GM18858 (cell line): ENCODE measurements at regions not wholly inside any gene's neighbourhood (a gene's known extent, or its start where the extent isn't known, plus 50 kb on each side); places are given as distances from the start of the nearest gene placed in this dataset.
"Not testable (repeated sequence)": the region's sequence is repeated elsewhere in the genome, so short reads cannot be mapped to it uniquely, and the experiment has no call there.

Source experiments
- ATAC-seq: cut with Tn5 transposase; IDR thresholded peaks from one replicate; pipeline ENCODE4 v1.9.1; 2021; ENCODE audit not compliant: unreplicated experiment

DNA sequence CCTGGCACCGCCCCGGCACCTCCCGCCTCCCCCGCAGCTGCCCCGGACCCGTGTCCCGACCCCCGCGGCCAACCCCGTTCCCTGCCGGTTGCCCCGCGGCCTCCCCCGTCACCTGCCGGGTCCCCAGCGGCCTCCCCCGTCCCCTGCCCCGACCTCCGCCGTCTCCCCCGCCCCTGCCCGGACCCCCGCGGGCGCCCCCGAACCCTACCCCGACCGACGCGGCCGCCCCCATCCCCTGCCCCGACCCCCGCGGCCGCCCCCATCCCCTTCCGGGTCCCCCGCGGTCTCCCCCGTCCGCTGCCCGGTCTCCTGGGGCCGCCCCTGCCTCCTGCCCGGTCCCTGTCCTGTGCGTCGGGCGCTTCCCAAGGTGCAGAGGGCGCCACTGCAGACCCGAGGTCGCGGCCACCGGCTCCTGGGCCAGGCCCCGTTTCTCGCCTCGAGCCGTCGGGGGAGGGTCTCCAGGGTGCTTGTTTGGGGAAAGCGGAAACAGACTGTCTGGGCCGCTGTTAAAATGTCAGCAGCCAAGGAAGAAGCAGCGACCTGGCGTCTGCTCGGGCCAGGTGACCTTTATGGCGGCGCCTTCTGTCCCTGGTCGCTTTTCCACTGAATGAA lies 51.6 kb upstream of the APOD start:
- ATAC-seq, result not testable (repeated sequence)

- ATAC-seq, result peak; percentile 79
Observed at GRCh38 chr3:195634426-195635261, 50.9 kb upstream of the APOD start.
